Right atrium auricular region (tissue), 2 donors: ENCODE measurements at regions not wholly inside any gene's neighbourhood (a gene's known extent, or its start where the extent isn't known, plus 50 kb on each side); places are given as distances from the start of the nearest gene placed in this dataset.

Experiments used
- DNase-seq: peaks from one replicate; pipeline ENCODE4 v3.0.0-alpha.2; 2019; ENCODE audit warnings: low spot score
- H3K27ac ChIP-seq, 2 donors: fragments of 200-600 bp; sonication (generic); 1 replicate in 1 of 2; 2 replicates in 1 of 2; pipeline ENCODE4 v1.5.1; 2016 to 2019
- H3K27me3 ChIP-seq, 2 donors: fragments of 200-600 bp; sonication (generic); one replicate each; pipeline versions ENCODE4 v1.5.1 to v1.6.0; 2017 to 2019
- H3K36me3 ChIP-seq: fragments of 200-600 bp; sonication (generic); one replicate; pipeline ENCODE4 v1.5.1; 2016
- H3K4me1 ChIP-seq, 2 donors: fragments of 200-600 bp; sonication (generic); one replicate each; pipeline versions ENCODE4 v1.5.1 to v1.6.0; 2017 to 2019
- H3K4me3 ChIP-seq, 2 donors: fragments of 200-600 bp; sonication (generic); 1 replicate in 1 of 2; 2 replicates in 1 of 2; pipeline ENCODE4 v1.5.1; 2017 to 2019; ENCODE audit warnings: mild to moderate bottlenecking in 1 of 2, moderate library complexity in 1 of 2
- H3K9me3 ChIP-seq, 2 donors: fragments of 200-600 bp; sonication (generic); one replicate each; pipeline ENCODE4 v1.5.1; 2019
- CTCF ChIP-seq, 2 donors: fragments of 200-600 bp; sonication (generic); IDR thresholded peaks; one replicate each; pipeline ENCODE4 v1.5.1; 2019; ENCODE audit warnings: antibody characterized with exemption in 2 of 2

GRCh38 chr11:115078461-115079438 is 400.4 kb downstream of the NXPE2 start:
- Histone ChIP-seq H3K4me1 (no peaks in the 10 kb centered on the region), H3K36me3 (no peaks in the 10 kb centered on the region), H3K4me3 (no peak overlapping the region), H3K27me3 (no peaks in the 10 kb centered on the region), H3K27ac (no peak overlapping the region), H3K9me3 (no peaks in the 10 kb centered on the region)
- no peak for TF ChIP-seq CTCF (IDR thresholded peaks at IDR 0.05)
- DNase-seq, result no peak

GRCh38 chr11:115080923-115081680 is 402.8 kb downstream of the NXPE2 start:
- Histone ChIP-seq H3K4me1 (peaks cover 0 to 5% of the 10 kb centered on the region in 2 donors), H3K27me3 (no peaks in the 10 kb centered on the region), H3K4me3 (no peak overlapping the region), H3K9me3 (no peaks in the 10 kb centered on the region), H3K36me3 (no peaks in the 10 kb centered on the region), H3K27ac (no peak overlapping the region)
- DNase-seq, result no peak
- no peak for TF ChIP-seq CTCF (IDR thresholded peaks at IDR 0.05)

GRCh38 chr11:115081972-115082371 is 403.6 kb downstream of the NXPE2 start:
- Histone ChIP-seq H3K4me3 (no peak overlapping the region), H3K4me1 (peaks cover 0 to 5% of the 10 kb centered on the region in 2 donors), H3K27me3 (no peaks in the 10 kb centered on the region), H3K27ac (no peak overlapping the region), H3K9me3 (no peaks in the 10 kb centered on the region), H3K36me3 (no peaks in the 10 kb centered on the region)
- no peak for TF ChIP-seq CTCF (IDR thresholded peaks at IDR 0.05)
- no peak for DNase-seq

GRCh38 chr11:115083144-115083806 is 404.9 kb downstream of the NXPE2 start:
- Histone ChIP-seq H3K36me3 (no peaks in the 10 kb centered on the region), H3K27me3 (no peaks in the 10 kb centered on the region), H3K27ac (no peak overlapping the region), H3K4me1 (peaks cover 0 to 5% of the 10 kb centered on the region in 2 donors), H3K9me3 (no peaks in the 10 kb centered on the region), H3K4me3 (no peak overlapping the region)
- DNase-seq, result no peak
- no peak for TF ChIP-seq CTCF (IDR thresholded peaks at IDR 0.05)

GRCh38 chr11:115084231-115084630 is 405.9 kb downstream of the NXPE2 start:
- TF ChIP-seq CTCF (IDR thresholded peaks at IDR 0.05), result no peak
- Histone ChIP-seq H3K4me3 (no peak overlapping the region), H3K9me3 (no peaks in the 10 kb centered on the region), H3K27me3 (no peaks in the 10 kb centered on the region), H3K36me3 (no peaks in the 10 kb centered on the region), H3K4me1 (peaks cover 0 to 5% of the 10 kb centered on the region in 2 donors), H3K27ac (no peak overlapping the region)
- DNase-seq, result no peak
